CD14-positive monocyte (primary cell): ENCODE measurements at regions not wholly inside any gene's neighbourhood (a gene's known extent, or its start where the extent isn't known, plus 50 kb on each side); places are given as distances from the start of the nearest gene placed in this dataset.

Experiments used
- DNase-seq, 3 donors: peaks; one replicate each; pipeline ENCODE4 v3.0.0-alpha.2; 2011 to 2022
- H2AFZ ChIP-seq: 2 replicates; pipeline ENCODE4 v1.6.0; 2012; ENCODE audit warnings: mild to moderate bottlenecking, low read depth, low read length, inconsistent platforms; ENCODE audit not compliant: insufficient read depth, poor library complexity, severe bottlenecking
- H3K27ac ChIP-seq, 2 donors: 1 replicate in 1 of 2; 2 replicates in 1 of 2; pipeline ENCODE4 v1.5.1; 2012 to 2013; ENCODE audit warnings: low read length in 2 of 2, control low read depth in 1 of 2, inconsistent platforms in 1 of 2, low read depth in 1 of 2, mild to moderate bottlenecking in 1 of 2
- H3K27me3 ChIP-seq, 2 donors: one replicate each; pipeline versions ENCODE4 v1.6.0 to v1.6.1; 2011 to 2013; ENCODE audit warnings: low read length in 2 of 2; ENCODE audit not compliant: control insufficient read depth in 2 of 2, insufficient read depth in 2 of 2
- H3K36me3 ChIP-seq, 2 donors: replicated peaks in 1 of 2; 1 replicate in 1 of 2; 2 replicates in 1 of 2; pipeline versions ENCODE4 v1.5.1 to v1.6.1; 2012 to 2013; ENCODE audit warnings: low read length in 2 of 2, control low read depth in 1 of 2, inconsistent platforms in 1 of 2, mild to moderate bottlenecking in 1 of 2; ENCODE audit not compliant: insufficient read depth in 2 of 2, control insufficient read depth in 1 of 2
- H3K4me1 ChIP-seq, 2 donors: 1 replicate in 1 of 2; 2 replicates in 1 of 2; pipeline versions ENCODE4 v1.5.1 to v1.6.1; 2012 to 2013; ENCODE audit warnings: low read length in 2 of 2, control low read depth in 1 of 2, inconsistent platforms in 1 of 2, mild to moderate bottlenecking in 1 of 2, moderate library complexity in 1 of 2; ENCODE audit not compliant: insufficient read depth in 2 of 2, control insufficient read depth in 1 of 2
- H3K4me2 ChIP-seq: replicated peaks from 2 replicates; pipeline ENCODE3; 2012; ENCODE audit warnings: low read length, moderate library complexity, mild to moderate bottlenecking; ENCODE audit not compliant: poor library complexity, severe bottlenecking; ENCODE audit errors: extremely low read depth
- H3K4me3 ChIP-seq, 3 experiments: fragments of 200-600 bp in 1 of 3; sonication (generic) in 1 of 3; replicated peaks in 1 of 3; 1 replicate in 2 of 3; 2 replicates in 1 of 3; pipeline ENCODE4 v1.5.1; 2011 to 2013; ENCODE audit warnings: low read length in 3 of 3, mild to moderate bottlenecking in 3 of 3, control low read depth in 2 of 3, low read depth in 2 of 3, inconsistent platforms in 1 of 3, moderate library complexity in 1 of 3
- H3K79me2 ChIP-seq: 2 replicates; pipeline ENCODE4 v1.6.0; 2012; ENCODE audit warnings: mild to moderate bottlenecking, control low read depth, inconsistent platforms, low read length, moderate library complexity; ENCODE audit not compliant: insufficient read depth
- H3K9ac ChIP-seq: 2 replicates; pipeline ENCODE4 v1.6.0; 2017; ENCODE audit warnings: low read length, mild to moderate bottlenecking; ENCODE audit not compliant: insufficient read depth, poor library complexity, severe bottlenecking
- H3K9me3 ChIP-seq, 2 donors: replicated peaks in 1 of 2; 1 replicate in 1 of 2; 2 replicates in 1 of 2; pipeline versions ENCODE4 v1.5.1 to v1.6.1; 2012 to 2013; ENCODE audit warnings: low read length in 2 of 2, control low read depth in 1 of 2; ENCODE audit not compliant: control insufficient read depth in 1 of 2, insufficient read depth in 1 of 2
- H4K20me1 ChIP-seq: 2 replicates; pipeline ENCODE4 v1.6.0; 2012; ENCODE audit warnings: mild to moderate bottlenecking, low read length, control low read depth, moderate library complexity; ENCODE audit not compliant: insufficient read depth
- H3K27ac Mint-ChIP-seq, 7 donors: one replicate each; pipeline ENCODE4 v1.8.0; 2020; ENCODE audit warnings: mild to moderate bottlenecking in 7 of 7, mixed read lengths in 7 of 7, moderate library complexity in 6 of 7, inconsistent platforms in 2 of 7
- H3K27me3 Mint-ChIP-seq, 3 donors: one replicate each; pipeline ENCODE4 v1.8.0; 2021 to 2022; ENCODE audit warnings: low read depth in 3 of 3, mild to moderate bottlenecking in 3 of 3, mixed read lengths in 3 of 3, moderate library complexity in 3 of 3, inconsistent platforms in 1 of 3
- H3K36me3 Mint-ChIP-seq, 2 donors: one replicate each; pipeline ENCODE4 v1.8.0; 2020; ENCODE audit warnings: mixed read lengths in 2 of 2, inconsistent platforms in 1 of 2, mild to moderate bottlenecking in 1 of 2
- H3K4me1 Mint-ChIP-seq: one replicate; pipeline ENCODE4 v1.8.0; 2020; ENCODE audit warnings: mild to moderate bottlenecking, mixed read lengths
- H3K4me3 Mint-ChIP-seq, 2 donors: one replicate each; pipeline ENCODE4 v1.8.0; 2020; ENCODE audit warnings: mild to moderate bottlenecking in 2 of 2, mixed read lengths in 2 of 2, moderate library complexity in 1 of 2
- H3K9me3 Mint-ChIP-seq, 7 donors: one replicate each; pipeline ENCODE4 v1.8.0; 2020 to 2022; ENCODE audit warnings: mixed read lengths in 7 of 7, mild to moderate bottlenecking in 6 of 7, moderate library complexity in 6 of 7, inconsistent platforms in 2 of 7
- CTCF ChIP-seq: fragments of 200-600 bp; IDR thresholded peaks from one replicate; pipeline ENCODE4 v1.8.0; 2022; ENCODE audit warnings: antibody characterized with exemption, mild to moderate bottlenecking
- WGBS: methylation state at CpG from one replicate; pipeline ENCODE4 v1.1.5; 2013; ENCODE audit warnings: missing lambda C conversion rate; ENCODE audit not compliant: insufficient coverage; 5-methylcytosine and 5-hydroxymethylcytosine counted together
- intact Hi-C, 2 donors: fragments of 100-400 bp; cut with micrococcal nuclease; formaldehyde crosslinking; loops; one replicate each; pipeline versions ENCODE4 v1.15.0 to v1.15.1; 2023

GRCh38 chr3:13148126-13148525 lies 74.9 kb upstream of the IQSEC1 start:
- no peak for DNase-seq
- no peak overlapping the region for H3K27ac Mint-ChIP-seq
- TF ChIP-seq CTCF: no peak
- no peak overlapping the region for H3K4me3 Mint-ChIP-seq
- Histone ChIP-seq H3K79me2 (no peaks in the 10 kb centered on the region), H3K4me2 (no peak overlapping the region), H2AFZ (no peak overlapping the region), H3K9ac (no peak overlapping the region), H3K27me3 (no peaks in the 10 kb centered on the region), H3K36me3 (no peaks in the 10 kb centered on the region), H3K9me3 (no peaks in the 10 kb centered on the region), H3K27ac (no peak overlapping the region), H3K4me1 (peaks cover 0 to 5% of the 10 kb centered on the region in 2 donors), H3K4me3 (no peak overlapping the region), H4K20me1 (no peaks in the 10 kb centered on the region)
- peaks cover 9% of the 10 kb centered on the region for H3K4me1 Mint-ChIP-seq
- H3K36me3 Mint-ChIP-seq: no peaks in the 10 kb centered on the region
- H3K27me3 Mint-ChIP-seq: peaks cover 3 to 10% (median 6%) of the 10 kb centered on the region in 3 donors
- WGBS: no CpG with 5 or more reads among the region's 8 CpGs
- intact Hi-C loops: no loop called here
- H3K9me3 Mint-ChIP-seq: peaks cover 0 to 4% (median 0%) of the 10 kb centered on the region in 7 donors

GRCh38 chr3:13147344-13147743 lies 74.1 kb upstream of the IQSEC1 start:
- Mint-ChIP-seq H3K27ac (no peak overlapping the region), H3K9me3 (peaks cover 0 to 4% (median 0%) of the 10 kb centered on the region in 7 donors), H3K4me3 (no peak overlapping the region), H3K27me3 (peaks cover 3 to 5% (median 5%) of the 10 kb centered on the region in 3 donors), H3K4me1 (peaks cover 9% of the 10 kb centered on the region), H3K36me3 (no peaks in the 10 kb centered on the region)
- no peaks in the 10 kb centered on the region for H3K36me3 ChIP-seq
- WGBS: 100% methylated on average over 1 of the region's 4 CpGs
- H4K20me1 ChIP-seq: no peaks in the 10 kb centered on the region
- intact Hi-C loops: no loop called here
- H3K79me2 ChIP-seq: no peaks in the 10 kb centered on the region
- no peak overlapping the region for H3K4me2 ChIP-seq
- no peak overlapping the region for H3K4me3 ChIP-seq
- no peak for DNase-seq
- H2AFZ ChIP-seq: no peak overlapping the region
- H3K27me3 ChIP-seq: no peaks in the 10 kb centered on the region
- peaks cover 0 to 5% of the 10 kb centered on the region in 2 donors for H3K4me1 ChIP-seq
- H3K9ac ChIP-seq: no peak overlapping the region
- no peak for TF ChIP-seq CTCF
- no peaks in the 10 kb centered on the region for H3K9me3 ChIP-seq
- no peak overlapping the region for H3K27ac ChIP-seq
